GM12878 (cell line): ENCODE measurements at regions not wholly inside any gene's neighbourhood (a gene's known extent, or its start where the extent isn't known, plus 50 kb on each side); places are given as distances from the start of the nearest gene placed in this dataset.

Experiments used
- ATAC-seq: fragments of 200-7000 bp; cut with Tn5 transposase; 3 replicates; pipeline ENCODE4 v1.9.1; 2020; ENCODE audit warnings: mild to moderate bottlenecking, moderate library complexity
- BruUV-seq: library from RNA; stranded (reverse); fragments of 400-500 nt; replicated peaks from 2 replicates; lab custom pipeline; 2021; lab: Mats Ljungman, UMichigan
- CTCF ChIA-PET: fragments of 300-600 bp; sonication (Branson Sonifier 250); formaldehyde crosslinking; extraction: SDS; loops from one replicate; lab custom pipeline; 2021; ENCODE audit warnings: inconsistent platforms; lab: Yijun Ruan, JAX
- POLR2A ChIA-PET: fragments of 350-600 bp; formaldehyde crosslinking; extraction: SDS; loops from one replicate; lab custom pipeline; 2021; ENCODE audit warnings: inconsistent platforms; lab: Charles Lee
- RAD21 ChIA-PET: fragments of 300-600 bp; sonication (Branson Sonifier 250); formaldehyde crosslinking; loops from one replicate; lab custom pipeline; 2023; ENCODE audit warnings: antibody characterized with exemption; ENCODE audit not compliant: unreplicated experiment; lab: Charles Lee
- SMC1A ChIA-PET: fragments of 300-600 bp; sonication (Branson Sonifier 250); formaldehyde crosslinking; loops from one replicate; lab custom pipeline; 2023; ENCODE audit not compliant: unreplicated experiment, uncharacterized antibody; lab: Charles Lee
- DNase-seq: peaks from one replicate; pipeline ENCODE4 v3.0.0-alpha.2; 2011; ENCODE audit warnings: low read depth, low spot score
- FAIRE-seq: peaks from 3 replicates; lab custom pipeline; 2011; peaks lifted over from hg19 to GRCh38; lab: Jason Lieb, UNC
- H2AFZ ChIP-seq: 2 replicates; pipeline ENCODE4 v1.6.0; 2011; ENCODE audit warnings: low read depth, low read length, control low read depth; ENCODE audit not compliant: control insufficient read depth
- H3K27ac ChIP-seq: 2 replicates; pipeline ENCODE4 v1.5.1; 2011; ENCODE audit warnings: control low read depth; ENCODE audit not compliant: control insufficient read depth, insufficient read depth
- H3K27me3 ChIP-seq, 2 experiments: replicated peaks in 1 of 2; 2 replicates each; pipeline versions ENCODE4 v1.6.0 to v1.6.1; 2011; ENCODE audit warnings: low read length in 1 of 2; ENCODE audit not compliant: control insufficient read depth in 2 of 2, insufficient read depth in 2 of 2
- H3K36me3 ChIP-seq, 2 experiments: 2 replicates each; pipeline ENCODE4 v1.5.1; 2011; ENCODE audit warnings: low read length in 1 of 2; ENCODE audit not compliant: control insufficient read depth in 2 of 2, insufficient read depth in 2 of 2
- H3K4me1 ChIP-seq: 2 replicates; pipeline ENCODE4 v1.6.1; 2011; ENCODE audit warnings: mild to moderate bottlenecking, low read length, moderate library complexity, mixed read lengths; ENCODE audit not compliant: control insufficient read depth, insufficient read depth
- H3K4me2 ChIP-seq: 2 replicates; pipeline ENCODE4 v1.6.0; 2011; ENCODE audit warnings: control low read depth; ENCODE audit not compliant: control insufficient read depth, insufficient read depth
- H3K4me3 ChIP-seq: fragments of 200-600 bp; sonication (generic); 2 replicates; pipeline ENCODE4 v1.5.1; 2016
- H3K79me2 ChIP-seq: 2 replicates; pipeline ENCODE4 v1.6.0; 2011; ENCODE audit warnings: low read length; ENCODE audit not compliant: control insufficient read depth, insufficient read depth
- H3K9ac ChIP-seq: 2 replicates; pipeline ENCODE4 v1.8.0; 2011; ENCODE audit warnings: low read length, control low read depth, mixed read lengths; ENCODE audit not compliant: control insufficient read depth, insufficient read depth
- H3K9me3 ChIP-seq: replicated peaks from 3 replicates; pipeline ENCODE4 v1.5.1; 2011; ENCODE audit warnings: mild to moderate bottlenecking, low read length; ENCODE audit not compliant: control insufficient read depth, insufficient read depth
- H4K20me1 ChIP-seq: 2 replicates; pipeline ENCODE4 v1.6.0; 2011; ENCODE audit not compliant: control insufficient read depth, insufficient read depth
- ETV6 ChIP-seq, 2 experiments: fragments of 450-650 bp in 1 of 2; IDR thresholded peaks in 1 of 2; conservative IDR thresholded peaks in 1 of 2; 2 replicates each; pipeline ENCODE4 v1.6.1; 2014; ENCODE audit warnings: antibody characterized with exemption in 1 of 2, borderline replicate concordance in 1 of 2, low read depth in 1 of 2, mild to moderate bottlenecking in 1 of 2, moderate library complexity in 1 of 2
- FOXM1 ChIP-seq: IDR thresholded peaks from 2 replicates; pipeline ENCODE4 v1.6.1; 2012; ENCODE audit warnings: low read depth, mild to moderate bottlenecking, inconsistent platforms, low read length, moderate library complexity
- MXI1 ChIP-seq: fragments of 150-350 bp; IDR thresholded peaks from 2 replicates; pipeline ENCODE4 v1.6.1; 2011; ENCODE audit warnings: low read depth, mild to moderate bottlenecking, inconsistent platforms, low read length, improper control_type of control experiment
- PML ChIP-seq: IDR thresholded peaks from 2 replicates; pipeline ENCODE4 v1.6.1; 2012; ENCODE audit warnings: low read length, inconsistent platforms
- SRF ChIP-seq, 2 experiments: IDR thresholded peaks; 2 replicates each; pipeline ENCODE4 v1.6.1; 2011; ENCODE audit warnings: low read depth in 2 of 2, low read length in 2 of 2, mild to moderate bottlenecking in 1 of 2, moderate library complexity in 1 of 2
- STAT1 ChIP-seq: fragments of 450-650 bp; conservative IDR thresholded peaks from 2 replicates; pipeline ENCODE4 v1.6.1; 2014; ENCODE audit warnings: antibody characterized with exemption, mild to moderate bottlenecking
- TCF12 ChIP-seq: IDR thresholded peaks from 2 replicates; pipeline ENCODE4 v1.6.1; 2011; ENCODE audit warnings: low read depth, mild to moderate bottlenecking, low read length
- ZNF384 ChIP-seq: IDR thresholded peaks from 2 replicates; pipeline ENCODE4 v1.6.1; 2012; ENCODE audit warnings: low read depth, mild to moderate bottlenecking, low read length, improper control_type of control experiment, borderline replicate concordance
- WGBS: methylation state at CpG from one replicate; pipeline ENCODE4 v1.1.6; 2016; ENCODE audit warnings: low lambda C conversion rate; ENCODE audit not compliant: insufficient replicate concordance, insufficient coverage; ENCODE audit errors: missing lambda C conversion rate; 5-methylcytosine and 5-hydroxymethylcytosine counted together
- in situ Hi-C: fragments of 300-500 bp; cut with MboI; formaldehyde crosslinking; loops from 9 replicates; pipeline ENCODE4 v1.14.3; 2018; ENCODE audit warnings: mixed read lengths
- intact Hi-C: fragments of 100-400 bp; cut with micrococcal nuclease; formaldehyde crosslinking; loops from one replicate; pipeline ENCODE4 v1.14.2; 2022; ENCODE audit not compliant: unreplicated experiment
- TF ChIP-seq, protein P1 (sequence below): IDR thresholded peaks from 2 replicates; pipeline ENCODE4 v1.6.1; 2011; ENCODE audit warnings: mild to moderate bottlenecking, low read depth, low read length, moderate library complexity; ENCODE audit not compliant: insufficient replicate concordance
- TF ChIP-seq, protein P2 (sequence below): fragments of 450-650 bp; IDR thresholded peaks from 2 replicates; pipeline ENCODE4 v1.6.1; 2017; ENCODE audit warnings: mild to moderate bottlenecking, low read depth, inconsistent platforms; ENCODE audit not compliant: poor library complexity, severe bottlenecking
- TF ChIP-seq, protein P3 (sequence below): fragments of 450-650 bp; IDR thresholded peaks from 2 replicates; pipeline ENCODE4 v1.6.1; 2017; ENCODE audit warnings: mild to moderate bottlenecking, moderate library complexity

DNA sequence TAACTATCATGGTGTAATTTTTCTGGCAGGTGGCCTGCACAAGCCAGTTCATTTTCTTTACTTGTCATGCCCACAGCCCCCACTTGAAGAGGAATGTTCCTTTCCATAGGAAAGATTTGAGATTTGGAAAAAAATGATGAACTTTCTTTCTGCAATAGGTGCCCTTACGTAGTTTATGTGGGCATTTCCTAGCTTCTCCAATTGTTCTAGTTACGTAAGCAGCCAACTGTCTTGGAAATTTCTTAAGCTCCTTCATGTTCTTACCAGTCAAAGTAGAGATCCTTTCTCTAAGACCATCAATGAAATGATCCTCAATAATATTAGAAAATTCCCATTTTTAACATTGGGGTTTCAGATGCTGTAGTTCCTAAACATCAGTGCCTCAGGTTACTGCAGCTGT is 109.5 kb upstream of the F3 start:
- Histone ChIP-seq H3K79me2 (no peaks in the 10 kb centered on the region), H2AFZ (no peak overlapping the region), H3K4me3 (no peak overlapping the region), H3K4me2 (no peak overlapping the region), H3K4me1 (no peaks in the 10 kb centered on the region), H3K9ac (no peak overlapping the region), H3K9me3 (no peaks in the 10 kb centered on the region), H4K20me1 (no peaks in the 10 kb centered on the region), H3K36me3 (no peaks in the 10 kb centered on the region), H3K27ac (no peak overlapping the region), H3K27me3 (peaks cover 0 to 2% of the 10 kb centered on the region in 2 experiments; a peak in 2 of 4 replicates)
- no peak for ATAC-seq
- DNase-seq, result no peak
- SMC1A ChIA-PET, result no interaction called here
- intact Hi-C loops (no loop called here), in situ Hi-C loops (no loop called here)
- no TSS peak for BruUV-seq
- RAD21 ChIA-PET, result no interaction called here
- POLR2A ChIA-PET, result no interaction called here
- FAIRE-seq, result no peak
- 33% methylated on average over 2 of the region's 2 CpGs for WGBS
- CTCF ChIA-PET, result no interaction called here
- TF ChIP-seq, protein P1, sequence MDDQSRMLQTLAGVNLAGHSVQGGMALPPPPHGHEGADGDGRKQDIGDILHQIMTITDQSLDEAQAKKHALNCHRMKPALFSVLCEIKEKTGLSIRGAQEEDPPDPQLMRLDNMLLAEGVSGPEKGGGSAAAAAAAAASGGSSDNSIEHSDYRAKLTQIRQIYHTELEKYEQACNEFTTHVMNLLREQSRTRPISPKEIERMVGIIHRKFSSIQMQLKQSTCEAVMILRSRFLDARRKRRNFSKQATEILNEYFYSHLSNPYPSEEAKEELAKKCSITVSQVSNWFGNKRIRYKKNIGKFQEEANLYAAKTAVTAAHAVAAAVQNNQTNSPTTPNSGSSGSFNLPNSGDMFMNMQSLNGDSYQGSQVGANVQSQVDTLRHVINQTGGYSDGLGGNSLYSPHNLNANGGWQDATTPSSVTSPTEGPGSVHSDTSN, result no peak
- TF ChIP-seq PML (no peak), FOXM1 (no peak), ZNF384 (no peak), TCF12 (no peak), STAT1 (no peak), SRF (IDR thresholded peaks at IDR 0.05; ENCODE audit: low read depth in 2 of 2, low read length in 2 of 2) (no peak), MXI1 (no peak), ETV6 (conservative IDR thresholded peaks at IDR 0.05 in 1 of 2, IDR thresholded peaks at IDR 0.05 in 1 of 2; ENCODE audit: borderline replicate concordance in 1 of 2, low read depth in 1 of 2) (no peak)
- TF ChIP-seq, protein P2, sequence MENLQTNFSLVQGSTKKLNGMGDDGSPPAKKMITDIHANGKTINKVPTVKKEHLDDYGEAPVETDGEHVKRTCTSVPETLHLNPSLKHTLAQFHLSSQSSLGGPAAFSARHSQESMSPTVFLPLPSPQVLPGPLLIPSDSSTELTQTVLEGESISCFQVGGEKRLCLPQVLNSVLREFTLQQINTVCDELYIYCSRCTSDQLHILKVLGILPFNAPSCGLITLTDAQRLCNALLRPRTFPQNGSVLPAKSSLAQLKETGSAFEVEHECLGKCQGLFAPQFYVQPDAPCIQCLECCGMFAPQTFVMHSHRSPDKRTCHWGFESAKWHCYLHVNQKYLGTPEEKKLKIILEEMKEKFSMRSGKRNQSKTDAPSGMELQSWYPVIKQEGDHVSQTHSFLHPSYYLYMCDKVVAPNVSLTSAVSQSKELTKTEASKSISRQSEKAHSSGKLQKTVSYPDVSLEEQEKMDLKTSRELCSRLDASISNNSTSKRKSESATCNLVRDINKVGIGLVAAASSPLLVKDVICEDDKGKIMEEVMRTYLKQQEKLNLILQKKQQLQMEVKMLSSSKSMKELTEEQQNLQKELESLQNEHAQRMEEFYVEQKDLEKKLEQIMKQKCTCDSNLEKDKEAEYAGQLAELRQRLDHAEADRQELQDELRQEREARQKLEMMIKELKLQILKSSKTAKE, result no peak
- TF ChIP-seq, protein P3, sequence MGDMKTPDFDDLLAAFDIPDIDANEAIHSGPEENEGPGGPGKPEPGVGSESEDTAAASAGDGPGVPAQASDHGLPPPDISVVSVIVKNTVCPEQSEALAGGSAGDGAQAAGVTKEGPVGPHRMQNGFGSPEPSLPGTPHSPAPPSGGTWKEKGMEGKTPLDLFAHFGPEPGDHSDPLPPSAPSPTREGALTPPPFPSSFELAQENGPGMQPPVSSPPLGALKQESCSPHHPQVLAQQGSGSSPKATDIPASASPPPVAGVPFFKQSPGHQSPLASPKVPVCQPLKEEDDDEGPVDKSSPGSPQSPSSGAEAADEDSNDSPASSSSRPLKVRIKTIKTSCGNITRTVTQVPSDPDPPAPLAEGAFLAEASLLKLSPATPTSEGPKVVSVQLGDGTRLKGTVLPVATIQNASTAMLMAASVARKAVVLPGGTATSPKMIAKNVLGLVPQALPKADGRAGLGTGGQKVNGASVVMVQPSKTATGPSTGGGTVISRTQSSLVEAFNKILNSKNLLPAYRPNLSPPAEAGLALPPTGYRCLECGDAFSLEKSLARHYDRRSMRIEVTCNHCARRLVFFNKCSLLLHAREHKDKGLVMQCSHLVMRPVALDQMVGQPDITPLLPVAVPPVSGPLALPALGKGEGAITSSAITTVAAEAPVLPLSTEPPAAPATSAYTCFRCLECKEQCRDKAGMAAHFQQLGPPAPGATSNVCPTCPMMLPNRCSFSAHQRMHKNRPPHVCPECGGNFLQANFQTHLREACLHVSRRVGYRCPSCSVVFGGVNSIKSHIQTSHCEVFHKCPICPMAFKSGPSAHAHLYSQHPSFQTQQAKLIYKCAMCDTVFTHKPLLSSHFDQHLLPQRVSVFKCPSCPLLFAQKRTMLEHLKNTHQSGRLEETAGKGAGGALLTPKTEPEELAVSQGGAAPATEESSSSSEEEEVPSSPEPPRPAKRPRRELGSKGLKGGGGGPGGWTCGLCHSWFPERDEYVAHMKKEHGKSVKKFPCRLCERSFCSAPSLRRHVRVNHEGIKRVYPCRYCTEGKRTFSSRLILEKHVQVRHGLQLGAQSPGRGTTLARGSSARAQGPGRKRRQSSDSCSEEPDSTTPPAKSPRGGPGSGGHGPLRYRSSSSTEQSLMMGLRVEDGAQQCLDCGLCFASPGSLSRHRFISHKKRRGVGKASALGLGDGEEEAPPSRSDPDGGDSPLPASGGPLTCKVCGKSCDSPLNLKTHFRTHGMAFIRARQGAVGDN, result no peak
